Neuron (in vitro differentiated cells): ENCODE measurements at regions not wholly inside any gene's neighbourhood (a gene's known extent, or its start where the extent isn't known, plus 50 kb on each side); places are given as distances from the start of the nearest gene placed in this dataset.

Experiments used
- H2AFZ ChIP-seq: one replicate; pipeline ENCODE4 v1.6.1; 2013; ENCODE audit warnings: low read depth, mild to moderate bottlenecking, inconsistent platforms, low read length, moderate library complexity
- H3K27me3 ChIP-seq: one replicate; pipeline ENCODE4 v1.6.1; 2013; ENCODE audit warnings: low read length; ENCODE audit not compliant: insufficient read depth
- H3K36me3 ChIP-seq: one replicate; pipeline ENCODE4 v1.6.1; 2013; ENCODE audit warnings: low read length; ENCODE audit not compliant: insufficient read depth
- H3K4me1 ChIP-seq: one replicate; pipeline ENCODE4 v1.6.1; 2013; ENCODE audit warnings: low read length; ENCODE audit not compliant: insufficient read depth
- H3K4me3 ChIP-seq: 2 replicates; pipeline ENCODE4 v1.5.1; 2013; ENCODE audit warnings: mild to moderate bottlenecking, low read length, moderate library complexity
- H3K9me3 ChIP-seq: one replicate; pipeline ENCODE4 v1.6.1; 2013; ENCODE audit warnings: low read length

DNA sequence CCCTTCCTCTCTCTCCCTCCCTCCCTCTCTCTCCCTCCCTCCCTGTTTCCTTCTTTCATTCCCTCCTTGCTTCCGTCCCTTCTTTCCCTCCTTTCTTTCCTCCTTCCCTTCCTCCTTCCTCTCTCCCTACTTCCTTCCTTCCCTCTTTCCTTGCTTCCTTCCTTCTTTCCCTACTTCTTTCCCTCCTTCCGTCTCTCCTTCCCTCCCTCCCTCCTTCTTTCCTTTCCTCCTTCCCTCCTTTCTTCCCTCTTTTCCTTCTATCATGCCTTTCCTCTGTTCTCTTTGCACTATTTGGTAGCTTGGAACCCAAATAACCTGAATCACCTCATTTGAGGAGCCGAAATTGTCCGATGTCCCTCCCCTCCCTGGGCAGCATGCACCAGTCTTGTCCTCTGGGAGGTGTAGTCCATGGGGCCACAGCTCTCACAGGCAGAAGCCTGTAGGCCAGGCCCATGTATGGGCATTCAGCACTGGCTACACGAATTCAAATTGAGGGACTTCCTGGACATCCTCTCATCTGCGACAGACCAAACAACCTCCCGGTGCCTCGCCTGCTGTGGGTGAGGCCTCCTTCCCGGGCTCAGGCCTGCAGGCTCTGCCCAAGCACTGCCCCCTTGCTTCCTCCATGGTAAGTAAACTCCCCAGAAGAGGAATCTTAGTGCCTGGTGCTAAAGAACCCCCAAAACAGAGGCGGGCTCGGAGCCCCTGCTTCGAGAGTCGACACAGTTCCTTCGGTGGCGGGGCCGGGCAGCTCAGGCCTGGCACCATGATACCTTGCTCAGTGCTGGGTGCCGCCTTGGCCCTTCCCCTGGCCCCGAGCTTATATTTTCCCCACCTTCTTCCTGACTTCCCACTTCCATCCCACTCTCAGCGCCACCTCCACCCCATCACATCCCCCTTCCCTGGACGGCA is 454.1 kb upstream of the CADM1 start:
- no peak overlapping the region for H2AFZ ChIP-seq
- no peaks in the 10 kb centered on the region for H3K27me3 ChIP-seq
- H3K9me3 ChIP-seq = no peaks in the 10 kb centered on the region
- no peaks in the 10 kb centered on the region for H3K4me1 ChIP-seq
- no peaks in the 10 kb centered on the region for H3K36me3 ChIP-seq
- no peak overlapping the region for H3K4me3 ChIP-seq

- Histone ChIP-seq H3K4me3 (no peak overlapping the region), H3K4me1 (no peaks in the 10 kb centered on the region), H3K36me3 (no peaks in the 10 kb centered on the region), H3K27me3 (no peaks in the 10 kb centered on the region), H2AFZ (no peak overlapping the region), H3K9me3 (no peaks in the 10 kb centered on the region)
These were observed 451.6 kb upstream of the CADM1 start for GRCh38 chr11:115955803-115956202.

- no peak overlapping the region for H2AFZ ChIP-seq
- H3K4me1 ChIP-seq = no peaks in the 10 kb centered on the region
- no peaks in the 10 kb centered on the region for H3K9me3 ChIP-seq
These were observed 446.4 kb upstream of the CADM1 start for GRCh38 chr11:115950660-115951059.

DNA sequence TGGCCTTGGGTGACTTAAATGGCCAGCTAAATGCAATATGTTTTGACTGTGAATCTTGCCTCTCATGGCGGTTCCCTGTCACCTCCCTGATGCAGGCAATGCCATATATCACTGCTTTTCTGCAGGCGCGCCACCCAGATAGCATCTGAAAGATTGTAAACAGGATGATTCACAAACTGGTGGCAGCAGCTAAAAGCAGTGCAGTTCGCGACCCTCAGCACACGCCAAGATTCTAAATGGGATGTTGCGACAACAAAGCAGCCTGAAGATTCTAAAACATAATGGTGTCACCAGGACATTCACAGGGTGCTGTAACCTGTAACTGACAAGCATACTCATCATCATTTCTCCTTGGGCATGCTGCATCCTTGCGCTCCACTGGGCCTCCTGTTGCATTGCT is 440.4 kb upstream of the CADM1 start:
- no peaks in the 10 kb centered on the region for H3K9me3 ChIP-seq
- H2AFZ ChIP-seq = no peak overlapping the region
- no peaks in the 10 kb centered on the region for H3K27me3 ChIP-seq
- H3K4me3 ChIP-seq = no peak overlapping the region
- no peaks in the 10 kb centered on the region for H3K4me1 ChIP-seq
- no peaks in the 10 kb centered on the region for H3K36me3 ChIP-seq

More at GRCh38 chr11:115950660-115951059, 446.4 kb upstream of the CADM1 start:
- Histone ChIP-seq H3K36me3 (no peaks in the 10 kb centered on the region), H3K27me3 (no peaks in the 10 kb centered on the region), H3K4me3 (no peak overlapping the region)

DNA sequence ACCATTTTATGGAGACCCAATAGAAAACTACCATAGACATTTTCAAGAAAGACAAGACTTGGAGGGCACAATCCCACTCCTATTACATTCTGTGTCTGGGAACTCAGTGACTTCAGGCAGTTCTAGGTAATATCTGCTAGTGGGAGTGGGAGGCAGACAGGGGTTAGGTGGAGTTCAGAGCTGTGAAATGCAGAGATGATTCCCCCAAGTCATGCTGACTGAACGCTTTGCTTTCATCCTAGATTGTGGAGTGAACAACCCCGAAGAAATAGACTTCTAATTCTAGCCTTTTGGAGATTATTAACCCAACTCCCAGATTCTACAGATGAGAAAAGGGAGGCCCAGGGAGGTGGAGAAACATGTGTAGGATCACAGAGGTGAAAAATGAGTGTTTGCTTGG is 437.8 kb upstream of the CADM1 start:
- Histone ChIP-seq H3K27me3 (no peaks in the 10 kb centered on the region), H3K4me1 (no peaks in the 10 kb centered on the region), H3K36me3 (no peaks in the 10 kb centered on the region), H3K9me3 (no peaks in the 10 kb centered on the region), H2AFZ (no peak overlapping the region), H3K4me3 (no peak overlapping the region)

GRCh38 chr11:115941481-115941993 is 437.3 kb upstream of the CADM1 start:
- no peaks in the 10 kb centered on the region for H3K27me3 ChIP-seq
- H2AFZ ChIP-seq = no peak overlapping the region
- H3K36me3 ChIP-seq = no peaks in the 10 kb centered on the region
- H3K4me3 ChIP-seq = no peak overlapping the region
- H3K9me3 ChIP-seq = no peaks in the 10 kb centered on the region
- H3K4me1 ChIP-seq = no peaks in the 10 kb centered on the region

DNA sequence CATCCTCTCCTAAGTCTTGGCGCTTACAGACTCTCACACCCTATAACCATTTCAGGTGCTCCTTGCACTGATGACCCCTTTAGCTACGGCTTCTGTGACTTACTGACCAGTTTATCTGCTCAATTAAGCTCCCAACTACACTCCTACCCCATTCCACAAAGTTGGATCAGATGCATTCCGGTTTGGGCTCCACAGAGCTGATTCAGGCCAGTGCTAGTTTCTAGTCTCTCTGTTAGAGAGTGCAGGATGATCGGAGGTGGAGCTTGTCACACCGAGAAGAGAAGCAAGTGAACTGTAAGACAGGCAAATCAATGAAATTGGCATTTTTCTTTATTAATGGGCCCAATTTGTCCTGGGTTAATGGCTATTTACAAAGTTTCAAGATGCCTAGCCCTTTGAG is 436.8 kb upstream of the CADM1 start:
- no peaks in the 10 kb centered on the region for H3K36me3 ChIP-seq
- H3K4me3 ChIP-seq = no peak overlapping the region
- H2AFZ ChIP-seq = no peak overlapping the region
- H3K9me3 ChIP-seq = no peaks in the 10 kb centered on the region
- no peaks in the 10 kb centered on the region for H3K4me1 ChIP-seq
- no peaks in the 10 kb centered on the region for H3K27me3 ChIP-seq

DNA sequence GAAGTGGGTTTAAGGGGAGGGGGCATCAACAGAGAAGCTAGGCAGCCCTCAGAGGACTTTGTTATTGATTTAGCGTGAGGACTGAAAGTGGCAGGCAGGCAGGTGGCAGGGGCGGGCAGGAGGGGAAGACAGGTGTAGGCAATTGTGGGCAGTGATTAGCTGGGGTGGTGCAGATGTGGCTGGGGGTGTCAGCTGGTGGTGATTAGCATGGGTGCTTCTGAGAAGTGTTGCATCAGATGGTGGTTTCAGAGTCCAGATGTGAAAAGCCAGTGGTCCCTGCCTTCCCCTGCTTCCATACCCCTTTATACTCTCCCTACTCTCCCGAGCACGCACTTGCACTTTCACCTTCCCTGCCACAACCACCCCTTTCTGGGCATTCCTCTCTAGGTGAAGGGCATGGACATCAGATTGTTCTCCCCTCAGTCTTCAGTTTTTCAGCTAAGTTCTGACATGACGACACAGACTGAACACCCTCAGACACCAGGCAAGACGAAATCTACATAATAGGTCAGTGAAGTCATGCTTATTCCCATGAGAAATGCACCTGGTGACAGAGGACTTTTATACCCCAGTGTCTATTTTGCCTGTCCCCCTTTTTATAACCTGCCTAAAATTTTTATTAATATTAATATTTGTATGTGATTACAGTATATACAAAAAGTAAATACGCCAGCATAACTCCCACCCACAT is 435.7 kb upstream of the CADM1 start:
- no peak overlapping the region for H2AFZ ChIP-seq
- H3K27me3 ChIP-seq = no peaks in the 10 kb centered on the region
- no peaks in the 10 kb centered on the region for H3K4me1 ChIP-seq
- no peaks in the 10 kb centered on the region for H3K36me3 ChIP-seq
- no peak overlapping the region for H3K4me3 ChIP-seq
- H3K9me3 ChIP-seq = no peaks in the 10 kb centered on the region

GRCh38 chr11:115939104-115939730 is 435.0 kb upstream of the CADM1 start:
- Histone ChIP-seq H3K4me1 (no peaks in the 10 kb centered on the region), H3K4me3 (no peak overlapping the region), H2AFZ (no peak overlapping the region), H3K36me3 (no peaks in the 10 kb centered on the region), H3K27me3 (no peaks in the 10 kb centered on the region), H3K9me3 (no peaks in the 10 kb centered on the region)

DNA sequence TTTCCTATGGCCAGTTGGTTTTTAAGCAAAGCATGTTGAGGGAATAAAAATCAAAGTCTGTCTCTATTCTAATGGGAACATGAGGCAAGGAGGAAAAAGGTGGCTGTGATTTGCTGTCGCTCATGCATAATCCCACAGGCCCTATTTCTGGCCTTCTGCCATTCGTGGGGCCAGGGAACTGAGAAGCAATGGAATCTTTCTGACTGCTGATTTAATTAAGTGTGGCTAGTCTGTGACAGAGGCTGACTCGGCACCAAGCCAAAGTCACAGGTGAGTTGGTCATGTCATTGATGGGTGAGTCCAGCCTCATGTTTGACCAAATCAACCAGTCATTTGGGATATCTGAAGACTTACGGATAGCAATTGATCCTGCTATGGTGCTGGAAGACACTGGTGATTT is 429.3 kb upstream of the CADM1 start:
- Histone ChIP-seq H3K9me3 (no peaks in the 10 kb centered on the region), H3K4me3 (no peak overlapping the region), H3K27me3 (no peaks in the 10 kb centered on the region), H2AFZ (no peak overlapping the region), H3K4me1 (peaks cover 4% of the 10 kb centered on the region), H3K36me3 (no peaks in the 10 kb centered on the region)

DNA sequence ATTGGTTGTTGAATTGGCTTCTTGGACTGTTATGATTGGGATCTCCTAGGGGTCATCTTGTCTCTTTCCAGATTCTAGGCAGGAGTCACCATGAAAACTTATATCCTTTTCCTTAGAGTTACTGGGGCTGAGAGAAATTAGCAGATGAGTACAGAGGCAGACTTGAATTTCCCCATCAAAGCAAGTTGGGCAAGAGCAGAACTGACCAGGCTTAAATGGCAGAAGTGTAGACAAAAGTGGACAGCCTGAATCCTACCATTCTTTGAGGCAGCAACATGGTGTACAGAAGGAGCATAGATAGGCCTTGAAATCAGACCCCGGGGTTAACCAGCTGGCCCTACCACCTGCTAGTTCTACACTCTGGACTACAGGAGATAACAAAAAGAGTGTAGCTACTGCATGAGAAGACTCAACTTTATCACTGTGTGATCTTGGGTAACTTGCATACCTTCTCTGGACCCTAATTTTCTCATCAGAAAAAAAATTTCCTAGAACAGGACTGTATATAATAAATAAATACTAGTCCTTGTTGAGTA is 427.4 kb upstream of the CADM1 start:
- Histone ChIP-seq H2AFZ (no peak overlapping the region), H3K4me3 (no peak overlapping the region), H3K9me3 (no peaks in the 10 kb centered on the region), H3K36me3 (no peaks in the 10 kb centered on the region), H3K27me3 (no peaks in the 10 kb centered on the region), H3K4me1 (peaks cover 4% of the 10 kb centered on the region)

DNA sequence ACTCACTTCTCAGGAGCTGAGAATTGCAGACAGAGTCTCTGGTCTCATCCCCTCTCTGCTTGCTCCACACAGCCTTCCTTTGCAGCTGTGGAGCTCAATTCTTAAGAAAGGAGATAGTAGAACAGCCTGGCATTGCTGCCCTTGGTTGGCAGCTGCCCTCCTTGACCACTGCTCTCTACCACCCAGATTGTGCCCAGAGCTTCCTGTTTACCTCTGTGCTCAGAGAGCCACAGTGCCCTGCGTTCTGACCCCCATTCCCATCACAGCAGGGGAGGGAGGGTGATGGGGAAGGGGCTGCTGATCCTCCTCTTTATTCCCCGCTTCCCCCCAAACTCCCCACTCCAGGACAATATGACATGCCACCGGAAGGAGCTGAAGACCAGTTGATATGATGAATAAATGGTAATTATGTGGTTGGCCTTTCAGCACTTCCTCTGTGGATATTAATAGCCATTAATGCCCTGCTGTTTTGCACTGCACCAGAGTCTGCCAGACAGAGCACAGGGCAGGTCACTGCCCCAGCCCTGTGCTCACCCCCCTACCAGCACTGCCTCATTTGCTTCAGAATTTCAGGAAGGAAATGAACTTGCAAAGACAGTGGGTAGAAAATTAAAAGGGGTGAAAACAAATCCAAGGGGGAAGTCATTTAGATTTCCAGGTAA is 426.8 kb upstream of the CADM1 start:
- no peaks in the 10 kb centered on the region for H3K9me3 ChIP-seq
- peaks cover 4% of the 10 kb centered on the region for H3K4me1 ChIP-seq
- no peak overlapping the region for H2AFZ ChIP-seq
- H3K36me3 ChIP-seq = no peaks in the 10 kb centered on the region
- H3K4me3 ChIP-seq = no peak overlapping the region
- H3K27me3 ChIP-seq = no peaks in the 10 kb centered on the region
